Pancreas (tissue), 10 donors: ENCODE measurements at regions not wholly inside any gene's neighbourhood (a gene's known extent, or its start where the extent isn't known, plus 50 kb on each side); places are given as distances from the start of the nearest gene placed in this dataset.

Source experiments
- ATAC-seq, 4 donors: fragments of 200-7000 bp; cut with Tn5 transposase; one replicate each; pipeline versions ENCODE4 v1.8.0 to v1.9.1; 2020; ENCODE audit warnings: mild to moderate bottlenecking in 4 of 4, moderate library complexity in 4 of 4
- DNase-seq, 6 donors: peaks; one replicate each; pipeline ENCODE4 v3.0.0-alpha.2; 2020
- FAIRE-seq: peaks from 2 replicates; lab custom pipeline; 2012; peaks lifted over from hg19 to GRCh38; lab: Jason Lieb, UNC
- H3K27ac ChIP-seq, 4 donors: fragments of 200-600 bp; sonication (generic); 1 replicate in 3 of 4; 2 replicates in 1 of 4; pipeline versions ENCODE4 v1.5.0 to v1.8.0; 2020
- H3K27me3 ChIP-seq, 4 donors: fragments of 200-600 bp; one replicate each; pipeline ENCODE4 v1.8.0; 2021
- H3K36me3 ChIP-seq, 3 donors: fragments of 200-600 bp; sonication (generic) in 1 of 3; one replicate each; pipeline versions ENCODE4 v1.5.0 to v1.8.0; 2020 to 2021
- H3K4me1 ChIP-seq, 3 donors: fragments of 200-600 bp; one replicate each; pipeline ENCODE4 v1.8.0; 2021
- H3K4me3 ChIP-seq, 4 donors: fragments of 200-600 bp; sonication (generic) in 2 of 4; one replicate each; pipeline versions ENCODE4 v1.5.0 to v1.8.0; 2020 to 2021
- H3K9me3 ChIP-seq, 4 donors: fragments of 200-600 bp; one replicate each; pipeline ENCODE4 v1.8.0; 2021
- WGBS, 2 donors: extraction: QIAGEN DNeasy Blood & Tissue Kit; methylation state at CpG; one replicate each; pipeline ENCODE4 v1.1.7; 2013; 5-methylcytosine and 5-hydroxymethylcytosine counted together
- intact Hi-C, 3 donors: fragments of 100-400 bp; cut with DNase I; formaldehyde crosslinking; loops; one replicate each; pipeline versions ENCODE4 v1.11.1 to v1.14.2; 2022
- TF ChIP-seq, protein P1 (sequence below), 4 donors: fragments of 200-600 bp; sonication (generic) in 3 of 4; IDR thresholded peaks; one replicate each; pipeline versions ENCODE4 v1.5.0 to v1.8.0; 2021; ENCODE audit warnings: antibody characterized with exemption in 4 of 4
- donor health status: healthy with polysubstance abuse.
- donor health status: DM: no; HTN: no; CAD: no; lungs with moderate emphysema.
- donor health status: DM: no; HTN: no; CAD: no.
- donor health status: control.
- donor health status: control.
- donor health status: Bipolar disorder and iron deficiency.
- donor health status: DM: yes; HTN: yes; CAD: no.
- donor health status: DM: no; HTN: no; CAD: no.
- donor health status: DM: no; HTN: no; CAD: no.
- donor health status: DM: yes; HTN: yes; CAD: no.

DNA sequence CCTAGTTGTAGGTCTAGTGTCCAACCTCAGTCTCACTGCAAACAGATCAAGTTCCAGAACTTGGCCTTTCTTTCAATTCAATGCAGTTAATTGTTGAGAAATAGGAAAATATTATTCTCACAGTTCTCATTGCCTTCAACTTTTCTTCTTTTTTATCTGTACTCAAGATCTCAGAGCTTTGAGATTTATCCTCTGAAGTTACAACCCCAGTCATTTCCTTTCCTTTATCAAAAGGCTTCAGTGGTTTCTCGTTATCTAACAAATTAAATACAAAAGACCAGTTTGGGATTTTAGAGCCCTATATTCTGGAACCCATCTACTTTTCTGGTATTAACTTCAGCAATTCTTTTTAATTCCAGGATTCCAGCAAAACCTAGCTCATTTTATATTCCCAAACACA lies 130.2 kb downstream of the TMA16 start:
- DNase-seq = no peak
- H3K9me3 ChIP-seq = no peaks in the 10 kb centered on the region
- ATAC-seq = no peak
- no peak overlapping the region for H3K27ac ChIP-seq
- FAIRE-seq = no peak
- H3K36me3 ChIP-seq = no peaks in the 10 kb centered on the region
- TF ChIP-seq, protein P1, sequence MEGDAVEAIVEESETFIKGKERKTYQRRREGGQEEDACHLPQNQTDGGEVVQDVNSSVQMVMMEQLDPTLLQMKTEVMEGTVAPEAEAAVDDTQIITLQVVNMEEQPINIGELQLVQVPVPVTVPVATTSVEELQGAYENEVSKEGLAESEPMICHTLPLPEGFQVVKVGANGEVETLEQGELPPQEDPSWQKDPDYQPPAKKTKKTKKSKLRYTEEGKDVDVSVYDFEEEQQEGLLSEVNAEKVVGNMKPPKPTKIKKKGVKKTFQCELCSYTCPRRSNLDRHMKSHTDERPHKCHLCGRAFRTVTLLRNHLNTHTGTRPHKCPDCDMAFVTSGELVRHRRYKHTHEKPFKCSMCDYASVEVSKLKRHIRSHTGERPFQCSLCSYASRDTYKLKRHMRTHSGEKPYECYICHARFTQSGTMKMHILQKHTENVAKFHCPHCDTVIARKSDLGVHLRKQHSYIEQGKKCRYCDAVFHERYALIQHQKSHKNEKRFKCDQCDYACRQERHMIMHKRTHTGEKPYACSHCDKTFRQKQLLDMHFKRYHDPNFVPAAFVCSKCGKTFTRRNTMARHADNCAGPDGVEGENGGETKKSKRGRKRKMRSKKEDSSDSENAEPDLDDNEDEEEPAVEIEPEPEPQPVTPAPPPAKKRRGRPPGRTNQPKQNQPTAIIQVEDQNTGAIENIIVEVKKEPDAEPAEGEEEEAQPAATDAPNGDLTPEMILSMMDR (IDR thresholded peaks at IDR 0.05) = no peak
- H3K27me3 ChIP-seq = no peaks in the 10 kb centered on the region
- intact Hi-C loops = no loop called here
- WGBS, 2 donors = 51 to 69% methylated on average over 1 of the region's 1 CpG
- H3K4me1 ChIP-seq = no peaks in the 10 kb centered on the region
- H3K4me3 ChIP-seq = no peak overlapping the region

DNA sequence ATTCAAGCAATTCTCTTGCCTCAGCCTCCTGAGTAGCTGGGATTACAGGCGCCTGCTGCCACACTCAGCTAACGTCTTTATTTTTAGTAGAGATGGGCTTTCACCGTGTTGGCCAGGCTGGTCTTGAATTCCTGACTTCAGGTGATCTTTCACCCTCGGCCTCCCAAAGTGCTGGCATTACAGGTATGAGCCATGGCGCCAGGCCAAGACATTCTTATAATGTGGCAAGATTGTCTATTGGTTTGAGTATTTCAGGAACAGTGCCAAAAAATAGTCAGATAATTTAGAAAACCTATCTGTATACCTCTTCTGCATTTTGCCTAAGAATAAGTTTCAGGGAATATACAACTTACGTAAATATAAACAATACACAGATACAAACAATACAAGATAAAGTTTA lies 136.8 kb downstream of the TMA16 start:
- no peak overlapping the region for H3K27ac ChIP-seq
- no peaks in the 10 kb centered on the region for H3K36me3 ChIP-seq
- H3K4me1 ChIP-seq = no peaks in the 10 kb centered on the region
- ATAC-seq = no peak
- H3K27me3 ChIP-seq = no peaks in the 10 kb centered on the region
- H3K9me3 ChIP-seq = no peaks in the 10 kb centered on the region
- no peak for FAIRE-seq
- no peak overlapping the region for H3K4me3 ChIP-seq
- 50 to 58% methylated on average over 6 of the region's 6 CpGs for WGBS, 2 donors
- TF ChIP-seq, protein P1 (IDR thresholded peaks at IDR 0.05) = no peak
- DNase-seq = peak in 1 of 6 donors; percentile 28
- intact Hi-C loops = no loop called here

DNA sequence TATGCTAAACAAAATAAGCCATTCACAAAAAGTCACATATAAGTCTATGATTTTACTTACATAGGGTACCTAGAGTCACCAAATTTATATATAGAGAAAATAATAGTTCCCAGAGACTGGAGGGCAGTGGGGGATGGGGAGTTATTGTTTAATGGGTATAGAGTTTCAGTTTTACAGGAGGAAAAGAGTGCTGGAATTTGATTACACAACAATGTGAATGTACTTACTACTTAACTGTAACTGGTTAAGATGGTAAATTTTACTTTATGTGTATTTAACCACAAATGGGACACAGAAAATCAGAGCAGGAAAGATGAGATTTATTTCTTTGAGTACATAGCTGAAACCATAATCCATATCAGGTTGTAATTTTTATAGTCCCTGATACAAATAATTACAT lies 144.4 kb downstream of the TMA16 start:
- no peak for FAIRE-seq
- Histone ChIP-seq H3K9me3 (no peaks in the 10 kb centered on the region), H3K4me3 (no peak overlapping the region), H3K4me1 (no peaks in the 10 kb centered on the region), H3K27me3 (no peaks in the 10 kb centered on the region), H3K36me3 (no peaks in the 10 kb centered on the region), H3K27ac (no peak overlapping the region)
- no peak for DNase-seq
- ATAC-seq = no peak
- intact Hi-C loops = no loop called here
- TF ChIP-seq, protein P1 (IDR thresholded peaks at IDR 0.05) = no peak

DNA sequence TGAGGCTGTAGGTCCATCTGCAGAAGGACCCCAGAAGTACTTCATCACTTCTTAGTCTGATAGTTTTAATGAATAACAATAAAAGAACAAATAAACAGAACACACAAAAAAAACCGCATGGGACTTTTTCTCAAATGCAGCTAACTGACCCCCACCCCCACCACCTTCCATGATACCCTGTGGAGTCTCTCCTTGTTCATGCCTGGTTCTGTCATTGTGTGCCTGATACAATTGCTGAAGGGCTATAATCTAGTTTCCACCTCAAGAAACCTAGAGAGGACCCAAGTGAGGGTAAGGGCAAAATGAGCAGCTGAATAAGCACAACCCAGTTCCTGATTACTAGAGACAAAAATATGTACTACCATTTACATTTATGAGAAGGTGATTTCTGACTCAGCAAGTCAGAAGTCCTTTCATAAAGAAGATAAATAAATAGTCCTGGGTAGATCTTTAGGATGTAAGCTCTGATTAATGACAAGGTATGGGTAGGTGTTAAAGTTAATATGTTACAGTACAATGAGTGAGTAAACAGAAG lies 155.1 kb downstream of the TMA16 start:
- Histone ChIP-seq H3K36me3 (no peaks in the 10 kb centered on the region), H3K4me3 (no peak overlapping the region), H3K27me3 (no peaks in the 10 kb centered on the region), H3K4me1 (no peaks in the 10 kb centered on the region), H3K9me3 (no peaks in the 10 kb centered on the region), H3K27ac (no peak overlapping the region)
- DNase-seq (no peak), FAIRE-seq (no peak), ATAC-seq (no peak)
- intact Hi-C loops = no loop called here
- 35 to 37% methylated on average over 1 of the region's 1 CpG for WGBS, 2 donors
- TF ChIP-seq, protein P1 (IDR thresholded peaks at IDR 0.05) = no peak

DNA sequence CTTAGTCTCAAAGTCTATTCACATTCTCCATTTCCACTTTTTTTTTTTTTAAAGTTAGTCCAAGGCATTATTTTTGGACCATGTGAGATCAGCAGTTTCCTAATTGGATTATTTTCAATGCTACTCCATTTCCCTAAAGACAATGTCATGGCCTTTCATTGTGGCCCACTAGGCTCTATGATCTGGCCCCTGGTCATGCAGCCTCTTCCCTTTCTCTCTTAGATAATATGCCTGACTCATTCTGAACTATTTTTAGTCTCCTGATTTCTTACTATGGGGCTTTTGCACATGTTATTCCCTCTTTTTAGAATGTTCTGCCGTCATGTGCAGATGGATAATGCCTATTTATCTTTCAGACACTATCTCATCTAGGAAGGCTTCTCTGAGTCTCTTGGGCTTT lies 157.3 kb downstream of the TMA16 start:
- ATAC-seq (peak in 2 of 4 donors; percentile 26 to 45), FAIRE-seq (no peak), DNase-seq (no peak)
- WGBS, 2 donors = 59 to 68% methylated on average over 1 of the region's 1 CpG
- no peak overlapping the region for H3K27ac ChIP-seq
- intact Hi-C loops = no loop called here
- H3K9me3 ChIP-seq = no peaks in the 10 kb centered on the region
- no peaks in the 10 kb centered on the region for H3K36me3 ChIP-seq
- TF ChIP-seq, protein P1 (IDR thresholded peaks at IDR 0.05) = no peak
- H3K4me1 ChIP-seq = no peaks in the 10 kb centered on the region
- no peak overlapping the region for H3K4me3 ChIP-seq
- no peaks in the 10 kb centered on the region for H3K27me3 ChIP-seq
